H1 (cell line): ENCODE measurements at regions not wholly inside any gene's neighbourhood (a gene's known extent, or its start where the extent isn't known, plus 50 kb on each side); places are given as distances from the start of the nearest gene placed in this dataset.

Source experiments
- CTCF ChIP-seq, 3 experiments: IDR thresholded peaks; 1 replicate in 2 of 3; 2 replicates in 1 of 3; pipeline versions ENCODE4 v1.5.1 to v1.6.1; 2011; ENCODE audit warnings: low read length in 3 of 3, mild to moderate bottlenecking in 3 of 3, inconsistent platforms in 2 of 3, low read depth in 1 of 3, moderate library complexity in 1 of 3; ENCODE audit not compliant: insufficient read depth in 1 of 3; ENCODE audit errors: control extremely low read depth in 1 of 3
- RNF2 ChIP-seq: fragments of 200-900, 300-1000 bp; sonication (generic); IDR thresholded peaks from 2 replicates; pipeline ENCODE4 v1.7.1; 2016; ENCODE audit warnings: borderline replicate concordance, low read depth, mild to moderate bottlenecking, antibody characterized with exemption, low read length; ENCODE audit not compliant: poor library complexity, severe bottlenecking; ENCODE audit errors: missing control alignments

- TF ChIP-seq CTCF (IDR thresholded peaks at IDR 0.05; ENCODE audit: control extremely low read depth in 1 of 3, insufficient read depth in 1 of 3, low read depth in 1 of 3, low read length in 3 of 3) (no peak), RNF2 (no peak)
Observed at GRCh38 chr22:48711031-48711431, 1116.6 kb downstream of the BRD1 start (continued).
